Liver (tissue), 8 donors: ENCODE measurements at regions not wholly inside any gene's neighbourhood (a gene's known extent, or its start where the extent isn't known, plus 50 kb on each side); places are given as distances from the start of the nearest gene placed in this dataset.

Experiments
- DNase-seq: peaks from one replicate; pipeline ENCODE4 v3.0.0-alpha.2; 2017; ENCODE audit warnings: low spot score
- H3K27ac ChIP-seq, 2 donors: one replicate each; pipeline ENCODE4 v1.7.0; 2013; ENCODE audit warnings: inconsistent platforms in 2 of 2, low read length in 2 of 2, control low read depth in 1 of 2, low read depth in 1 of 2, mild to moderate bottlenecking in 1 of 2
- H3K27me3 ChIP-seq, 4 donors: one replicate each; pipeline versions ENCODE4 v1.6.1 to v1.7.0; 2013; ENCODE audit warnings: low read length in 3 of 4, inconsistent platforms in 1 of 4, mild to moderate bottlenecking in 1 of 4, moderate library complexity in 1 of 4; ENCODE audit not compliant: control insufficient read depth in 4 of 4, insufficient read depth in 4 of 4
- H3K36me3 ChIP-seq, 4 donors: one replicate each; pipeline versions ENCODE4 v1.6.1 to v1.7.0; 2013; ENCODE audit warnings: low read length in 3 of 4, mild to moderate bottlenecking in 3 of 4, low read depth in 1 of 4, moderate library complexity in 1 of 4; ENCODE audit not compliant: control insufficient read depth in 4 of 4, insufficient read depth in 3 of 4
- H3K4me1 ChIP-seq, 4 donors: one replicate each; pipeline versions ENCODE4 v1.6.1 to v1.7.0; 2013; ENCODE audit warnings: low read length in 3 of 4, mild to moderate bottlenecking in 3 of 4, moderate library complexity in 1 of 4; ENCODE audit not compliant: control insufficient read depth in 4 of 4, insufficient read depth in 4 of 4
- H3K4me3 ChIP-seq, 3 donors: one replicate each; pipeline versions ENCODE4 v1.6.1 to v1.7.0; 2013; ENCODE audit warnings: low read length in 3 of 3, control low read depth in 1 of 3, low read depth in 1 of 3, mild to moderate bottlenecking in 1 of 3
- H3K9ac ChIP-seq, 2 donors: one replicate each; pipeline ENCODE4 v1.7.0; 2013; ENCODE audit warnings: low read length in 2 of 2, mild to moderate bottlenecking in 2 of 2, moderate library complexity in 2 of 2, control low read depth in 1 of 2, low read depth in 1 of 2
- H3K9me3 ChIP-seq, 4 donors: one replicate each; pipeline versions ENCODE4 v1.6.1 to v1.7.0; 2013; ENCODE audit warnings: low read length in 3 of 4; ENCODE audit not compliant: control insufficient read depth in 4 of 4
- ATF3 ChIP-seq: IDR thresholded peaks from 2 replicates; pipeline ENCODE4 v1.6.1; 2016; ENCODE audit warnings: antibody characterized with exemption
- CTCF ChIP-seq: fragments of 150-350 bp; IDR thresholded peaks from 2 replicates; pipeline ENCODE4 v1.5.1; 2017; ENCODE audit warnings: improper control_type of control experiment, low read depth, low read length; ENCODE audit not compliant: missing input control
- FOXA1 ChIP-seq: IDR thresholded peaks from 2 replicates; pipeline ENCODE4 v1.6.1; 2016; ENCODE audit warnings: antibody characterized with exemption
- FOXA2 ChIP-seq: IDR thresholded peaks from 2 replicates; pipeline ENCODE4 v1.6.1; 2016; ENCODE audit warnings: antibody characterized with exemption
- GABPA ChIP-seq, 2 donors: IDR thresholded peaks in 1 of 2; conservative IDR thresholded peaks in 1 of 2; 2 replicates each; pipeline ENCODE4 v1.6.1; 2016; ENCODE audit warnings: antibody characterized with exemption in 2 of 2, mild to moderate bottlenecking in 1 of 2, moderate library complexity in 1 of 2
- HNF4A ChIP-seq, 2 donors: conservative IDR thresholded peaks; 2 replicates each; pipeline ENCODE4 v1.6.1; 2016; ENCODE audit warnings: antibody characterized with exemption in 2 of 2, mild to moderate bottlenecking in 2 of 2
- HNF4G ChIP-seq: IDR thresholded peaks from 2 replicates; pipeline ENCODE4 v1.6.1; 2016; ENCODE audit warnings: antibody characterized with exemption
- JUND ChIP-seq, 2 donors: IDR thresholded peaks; 2 replicates each; pipeline ENCODE4 v1.6.1; 2016; ENCODE audit warnings: antibody characterized with exemption in 2 of 2
- MAX ChIP-seq: IDR thresholded peaks from 2 replicates; pipeline ENCODE4 v1.6.1; 2016; ENCODE audit warnings: antibody characterized with exemption
- NR2F2 ChIP-seq: IDR thresholded peaks from 2 replicates; pipeline ENCODE4 v1.6.1; 2016; ENCODE audit warnings: antibody characterized with exemption
- REST ChIP-seq: IDR thresholded peaks from 2 replicates; pipeline ENCODE4 v1.6.1; 2016; ENCODE audit warnings: antibody characterized with exemption, mild to moderate bottlenecking
- RXRA ChIP-seq, 2 donors: IDR thresholded peaks; 2 replicates each; pipeline ENCODE4 v1.6.1; 2017 to 2018; ENCODE audit warnings: antibody characterized with exemption in 2 of 2, mild to moderate bottlenecking in 1 of 2
- SP1 ChIP-seq: IDR thresholded peaks from 2 replicates; pipeline ENCODE4 v1.6.1; 2018; ENCODE audit warnings: antibody characterized with exemption, mild to moderate bottlenecking
- TAF1 ChIP-seq: conservative IDR thresholded peaks from 2 replicates; pipeline ENCODE4 v1.6.1; 2016; ENCODE audit warnings: antibody characterized with exemption, mild to moderate bottlenecking
- YY1 ChIP-seq: IDR thresholded peaks from 2 replicates; pipeline ENCODE4 v1.6.1; 2016; ENCODE audit warnings: antibody characterized with exemption, mild to moderate bottlenecking
- WGBS: extraction: QIAGEN DNeasy Blood & Tissue Kit; methylation state at CpG from one replicate; pipeline ENCODE4 v1.1.7; 2013; 5-methylcytosine and 5-hydroxymethylcytosine counted together
- TF ChIP-seq, protein P1 (sequence below): IDR thresholded peaks from 2 replicates; pipeline ENCODE4 v1.6.1; 2016; ENCODE audit warnings: antibody characterized with exemption
- donor health status: healthy.
- donor health status: healthy.
- donor health status: healthy.
- donor health status: healthy.
- donor health status: healthy.

GRCh38 chrX:2162695-2163094 lies 338.1 kb downstream of the DHRSX start:
- no peak for DNase-seq
- TF ChIP-seq TAF1 (no peak), RXRA (IDR thresholded peaks at IDR 0.05) (no peak), REST (no peak), ATF3 (no peak), NR2F2 (no peak), FOXA1 (no peak), SP1 (no peak), HNF4A (conservative IDR thresholded peaks at IDR 0.05) (no peak), MAX (no peak), CTCF (no peak), FOXA2 (no peak), HNF4G (no peak), YY1 (no peak), GABPA (IDR thresholded peaks at IDR 0.05 in 1 of 2, conservative IDR thresholded peaks at IDR 0.05 in 1 of 2) (no peak), JUND (IDR thresholded peaks at IDR 0.05) (no peak)
- TF ChIP-seq, protein P1, sequence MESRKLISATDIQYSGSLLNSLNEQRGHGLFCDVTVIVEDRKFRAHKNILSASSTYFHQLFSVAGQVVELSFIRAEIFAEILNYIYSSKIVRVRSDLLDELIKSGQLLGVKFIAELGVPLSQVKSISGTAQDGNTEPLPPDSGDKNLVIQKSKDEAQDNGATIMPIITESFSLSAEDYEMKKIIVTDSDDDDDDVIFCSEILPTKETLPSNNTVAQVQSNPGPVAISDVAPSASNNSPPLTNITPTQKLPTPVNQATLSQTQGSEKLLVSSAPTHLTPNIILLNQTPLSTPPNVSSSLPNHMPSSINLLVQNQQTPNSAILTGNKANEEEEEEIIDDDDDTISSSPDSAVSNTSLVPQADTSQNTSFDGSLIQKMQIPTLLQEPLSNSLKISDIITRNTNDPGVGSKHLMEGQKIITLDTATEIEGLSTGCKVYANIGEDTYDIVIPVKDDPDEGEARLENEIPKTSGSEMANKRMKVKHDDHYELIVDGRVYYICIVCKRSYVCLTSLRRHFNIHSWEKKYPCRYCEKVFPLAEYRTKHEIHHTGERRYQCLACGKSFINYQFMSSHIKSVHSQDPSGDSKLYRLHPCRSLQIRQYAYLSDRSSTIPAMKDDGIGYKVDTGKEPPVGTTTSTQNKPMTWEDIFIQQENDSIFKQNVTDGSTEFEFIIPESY, result no peak
- H3K4me3 ChIP-seq, result no peak overlapping the region
- H3K9me3 ChIP-seq, result no peaks in the 10 kb centered on the region
- no peak overlapping the region for H3K27ac ChIP-seq
- no peak overlapping the region for H3K9ac ChIP-seq
- WGBS, result 63% methylated on average over 3 of the region's 3 CpGs
- no peaks in the 10 kb centered on the region for H3K27me3 ChIP-seq
- H3K36me3 ChIP-seq, result no peaks in the 10 kb centered on the region
- H3K4me1 ChIP-seq, result no peaks in the 10 kb centered on the region

DNA sequence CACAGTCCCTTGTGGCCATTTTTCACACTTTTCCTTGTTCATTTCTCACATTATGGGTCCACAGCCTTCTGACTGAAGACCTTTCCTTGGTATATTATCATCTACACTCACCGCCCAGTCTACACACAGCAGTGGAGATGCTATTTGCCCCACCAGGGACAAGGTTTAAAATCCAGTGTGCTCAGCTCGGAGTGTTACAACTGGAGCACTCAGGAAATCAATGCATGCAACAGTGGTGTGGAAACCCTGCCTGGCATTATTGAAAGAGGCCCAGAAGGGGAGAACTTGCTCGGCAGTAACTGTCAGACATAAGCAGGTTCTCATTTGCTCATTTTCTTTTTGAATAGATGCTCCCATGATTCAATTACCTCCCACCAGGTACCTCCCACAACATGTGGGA lies 340.9 kb downstream of the DHRSX start:
- no peak for TF ChIP-seq NR2F2
- TF ChIP-seq HNF4A (conservative IDR thresholded peaks at IDR 0.05), result peak in 1 of 2 donors; percentile 32
- no peak for TF ChIP-seq MAX
- no peak for TF ChIP-seq FOXA1
- no peak for TF ChIP-seq JUND (IDR thresholded peaks at IDR 0.05)
- TF ChIP-seq RXRA (IDR thresholded peaks at IDR 0.05), result no peak
- TF ChIP-seq, protein P1, result no peak
- Histone ChIP-seq H3K9ac (no peak overlapping the region), H3K27me3 (no peaks in the 10 kb centered on the region), H3K9me3 (no peaks in the 10 kb centered on the region), H3K36me3 (no peaks in the 10 kb centered on the region), H3K27ac (no peak overlapping the region), H3K4me1 (no peaks in the 10 kb centered on the region), H3K4me3 (no peak overlapping the region)
- WGBS, result 26% methylated on average over 3 of the region's 3 CpGs
- DNase-seq, result peak; percentile 38
